ENCODE measurements at regions not wholly inside any gene's neighbourhood (a gene's known extent, or its start where the extent isn't known, plus 50 kb on each side); places are given as distances from the start of the nearest gene placed in this dataset.
"Not testable (repeated sequence)": the region's sequence is repeated elsewhere in the genome, so short reads cannot be mapped to it uniquely, and the experiment has no call there.

- DNase-seq = not testable (repeated sequence)
Measured at GRCh38 chrX:31014474-31014873, 57.4 kb downstream of the FTHL17 start.

GRCh38 chrX:31012509-31013025, 59.3 kb downstream of the FTHL17 start:
- no peak for DNase-seq

GRCh38 chrX:31007321-31007720, 64.5 kb downstream of the FTHL17 start:
- DNase-seq = no peak

- no peak for DNase-seq
Measured at GRCh38 chrX:31006027-31006426, 65.8 kb downstream of the FTHL17 start.

GRCh38 chrX:30997411-30997810, 74.4 kb downstream of the FTHL17 start:
- no peak for DNase-seq

GRCh38 chrX:30995705-30996104, 76.1 kb downstream of the FTHL17 start:
- DNase-seq = no peak

GRCh38 chrX:30995060-30995700, 76.7 kb downstream of the FTHL17 start:
- no peak for DNase-seq

- not testable (repeated sequence) for DNase-seq
Measured at GRCh38 chrX:30994018-30994417, 77.8 kb downstream of the FTHL17 start.

- no peak for DNase-seq
Measured at GRCh38 chrX:30992381-30992904, 79.4 kb downstream of the FTHL17 start.

GRCh38 chrX:30990361-30990760, 81.5 kb downstream of the FTHL17 start:
- DNase-seq = no peak

GRCh38 chrX:30982467-30982866, 89.4 kb downstream of the FTHL17 start:
- DNase-seq = no peak

GRCh38 chrX:30981968-30982367, 89.9 kb downstream of the FTHL17 start:
- no peak for DNase-seq

GRCh38 chrX:30979271-30979670, 90.2 kb upstream of the TAB3 start:
- no peak for DNase-seq

- DNase-seq = no peak
Measured at GRCh38 chrX:30975467-30975866, 86.4 kb upstream of the TAB3 start.

GRCh38 chrX:30973784-30974427, 84.9 kb upstream of the TAB3 start:
- no peak for DNase-seq

GRCh38 chrX:30971774-30972603, 82.9 kb upstream of the TAB3 start:
- DNase-seq = peak; percentile 15

- no peak for DNase-seq
Measured at GRCh38 chrX:30967516-30967915, 78.5 kb upstream of the TAB3 start.

- no peak for DNase-seq
Measured at GRCh38 chrX:30965767-30966166, 76.7 kb upstream of the TAB3 start.

GRCh38 chrX:30961387-30962174, 72.5 kb upstream of the TAB3 start:
- no peak for DNase-seq

GRCh38 chrX:30957753-30958152, 68.7 kb upstream of the TAB3 start:
- DNase-seq = no peak

- DNase-seq = no peak
Measured at GRCh38 chrX:30955687-30956086, 66.6 kb upstream of the TAB3 start.

GRCh38 chrX:30951003-30951402, 61.9 kb upstream of the TAB3 start:
- no peak for DNase-seq

GRCh38 chrX:30950391-30950790, 61.3 kb upstream of the TAB3 start:
- no peak for DNase-seq
